CD4-positive, alpha-beta T cell treated with Interleukin-1 beta for 1 hour (primary cell): ENCODE measurements at regions not wholly inside any gene's neighbourhood (a gene's known extent, or its start where the extent isn't known, plus 50 kb on each side); places are given as distances from the start of the nearest gene placed in this dataset.
"Not testable (repeated sequence)": the region's sequence is repeated elsewhere in the genome, so short reads cannot be mapped to it uniquely, and the experiment has no call there.

ENCODE experiments used
- DNase-seq, 2 donors: peaks; one replicate each; pipeline ENCODE4 v3.0.0-alpha.2; 2020 to 2022

DNA sequence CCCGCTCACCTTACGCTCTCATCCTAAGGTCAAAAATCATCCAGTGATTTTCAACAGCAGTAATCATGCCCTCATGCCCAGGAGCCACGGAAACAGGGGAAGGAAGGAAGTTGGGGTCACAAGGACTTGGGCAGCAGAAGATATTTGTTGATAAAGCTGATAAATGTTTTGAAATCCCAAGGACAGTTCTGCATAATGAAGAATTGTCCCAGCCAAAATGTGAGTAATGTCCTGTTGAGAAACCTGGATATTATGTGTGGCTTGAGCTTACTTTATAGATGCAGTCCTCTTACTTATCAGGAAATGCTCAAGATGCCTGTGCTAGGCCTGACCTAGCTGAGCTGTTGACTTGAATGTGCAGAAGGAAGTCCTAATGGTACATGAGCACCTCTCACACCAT lies 263.0 kb upstream of the ZFP42 start:
- no peak for DNase-seq

DNA sequence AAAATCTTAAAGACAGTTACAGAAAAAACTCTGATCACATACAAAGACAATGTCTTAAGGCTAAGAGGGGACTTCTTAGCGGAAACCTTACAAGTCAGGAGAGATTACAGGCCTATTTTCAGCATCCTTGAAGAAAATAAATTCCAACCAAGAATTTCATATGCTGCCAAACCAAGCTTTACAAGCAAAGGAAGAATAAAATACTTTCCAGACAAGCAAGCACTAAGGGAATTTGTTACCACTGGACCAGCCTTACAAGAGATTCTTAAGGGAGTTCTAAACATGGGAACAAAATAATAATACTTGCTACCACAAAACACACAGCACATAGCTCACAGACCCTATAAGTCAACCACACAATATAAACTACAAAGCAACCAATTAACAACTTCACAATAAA lies 255.8 kb upstream of the ZFP42 start:
- no peak for DNase-seq

DNA sequence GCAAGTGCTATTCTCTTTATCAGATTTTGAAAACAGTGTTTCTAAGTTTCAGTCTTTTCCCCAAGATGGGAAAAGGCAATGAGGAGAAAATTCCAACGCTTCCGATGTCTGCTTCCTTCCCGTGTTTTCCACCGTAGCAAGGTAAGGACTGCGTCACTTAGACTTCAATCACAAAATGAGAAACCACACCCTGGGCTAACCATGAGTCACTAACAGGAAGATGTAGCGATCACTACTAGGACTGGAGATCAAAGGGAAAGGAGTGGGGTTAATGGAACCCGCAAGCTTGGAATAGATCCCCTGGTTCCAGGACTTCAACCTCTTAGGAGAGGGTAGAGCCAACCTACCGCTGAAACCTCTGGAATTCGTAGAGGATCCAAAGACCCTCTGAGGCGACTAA lies 250.7 kb upstream of the ZFP42 start:
- no peak for DNase-seq

DNA sequence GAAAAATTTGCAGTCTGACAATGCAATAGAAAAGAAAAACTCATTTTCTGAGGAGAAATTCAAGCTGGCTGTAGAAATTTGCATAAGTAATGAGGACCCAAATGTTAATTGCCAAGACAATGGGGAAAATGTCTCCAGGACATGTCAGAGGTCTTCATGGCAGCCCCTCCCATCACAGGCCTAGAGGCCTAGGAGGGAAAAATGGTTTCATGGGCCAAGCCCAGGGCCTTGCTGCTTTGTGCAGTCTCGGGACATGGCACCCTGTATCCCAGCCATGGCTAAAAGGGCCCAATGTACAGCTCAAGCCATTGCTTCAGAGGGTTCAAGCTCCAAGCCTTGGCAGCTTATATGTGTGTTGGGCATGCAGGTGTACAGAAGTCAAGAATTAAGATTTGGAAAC lies 244.9 kb upstream of the ZFP42 start:
- not testable (repeated sequence) for DNase-seq

DNA sequence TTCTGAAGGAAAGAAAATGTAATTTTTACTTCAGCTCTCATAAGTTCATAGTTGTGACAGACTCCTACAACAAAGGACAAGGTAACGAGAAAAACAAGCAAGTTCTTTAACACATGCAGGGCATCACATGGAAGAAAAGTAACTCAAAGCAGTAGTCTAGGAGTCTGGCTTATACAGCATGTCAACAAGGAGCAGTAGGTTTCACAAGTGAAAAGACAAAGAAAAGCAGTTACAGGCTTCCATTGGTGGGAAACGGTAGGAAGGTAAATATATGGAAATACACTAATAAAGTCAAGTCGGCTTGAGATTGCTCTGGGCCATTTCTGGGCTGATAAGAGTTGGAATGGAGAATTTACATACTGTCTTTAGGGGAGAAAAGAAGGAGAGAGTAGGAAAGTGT lies 228.4 kb upstream of the ZFP42 start:
- DNase-seq, result no peak

DNA sequence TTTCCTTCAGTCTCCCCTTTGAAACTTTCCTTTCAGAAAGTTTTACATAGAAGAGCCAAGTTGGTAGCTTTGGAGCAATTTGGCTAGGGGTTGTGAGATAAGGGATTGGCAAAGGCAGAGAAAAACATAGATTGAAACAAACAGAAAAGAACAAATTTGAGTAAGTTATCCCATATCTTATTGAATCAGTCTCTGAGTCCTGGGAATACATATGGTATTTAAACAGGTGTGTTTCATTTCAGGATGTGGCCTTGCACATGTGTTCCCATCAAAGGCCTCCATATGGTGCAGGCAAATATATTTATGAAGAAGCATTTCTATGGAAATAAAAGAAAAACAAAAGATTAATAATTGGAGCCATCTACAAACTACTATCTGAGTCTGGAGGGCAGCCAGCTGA lies 227.9 kb upstream of the ZFP42 start:
- no peak for DNase-seq

DNA sequence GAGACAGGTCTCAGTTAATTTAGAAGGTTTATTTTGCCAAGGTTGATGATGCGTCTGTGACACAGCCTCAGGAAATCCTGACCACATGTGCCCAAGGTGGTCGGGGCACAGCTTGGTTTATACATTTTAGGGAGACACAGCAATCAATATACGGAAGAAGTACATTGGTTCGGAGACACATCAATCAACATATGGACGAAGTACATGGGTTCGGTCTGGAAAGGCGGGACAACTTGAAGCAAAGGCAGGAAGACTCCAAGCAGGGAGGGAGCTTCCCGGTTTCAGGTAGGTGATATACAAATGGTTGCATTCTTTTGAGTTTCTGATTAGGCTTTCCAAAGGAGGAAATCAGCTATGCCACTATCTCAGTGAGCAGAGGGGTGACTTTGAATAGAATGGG lies 225.2 kb upstream of the ZFP42 start:
- no peak for DNase-seq

DNA sequence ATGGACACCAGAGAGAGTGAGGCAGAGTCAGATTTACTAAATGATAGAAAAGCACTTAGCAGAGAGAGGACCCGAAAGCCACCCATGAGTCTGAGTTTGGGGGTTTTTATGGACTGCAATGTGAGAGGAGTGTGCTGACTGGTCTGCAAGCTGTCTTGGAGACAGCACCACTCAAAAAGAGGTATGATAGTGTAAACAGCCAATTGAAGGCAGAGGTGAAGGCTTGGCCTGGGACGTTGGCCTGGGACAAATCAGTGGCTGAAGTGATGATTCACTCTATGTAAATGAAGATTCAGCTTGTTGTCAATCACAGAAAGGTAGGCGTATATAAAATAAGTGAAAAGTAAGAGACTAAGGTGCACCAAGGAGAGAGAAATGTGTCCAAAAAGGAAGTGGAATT lies 217.6 kb upstream of the ZFP42 start:
- DNase-seq, result no peak

DNA sequence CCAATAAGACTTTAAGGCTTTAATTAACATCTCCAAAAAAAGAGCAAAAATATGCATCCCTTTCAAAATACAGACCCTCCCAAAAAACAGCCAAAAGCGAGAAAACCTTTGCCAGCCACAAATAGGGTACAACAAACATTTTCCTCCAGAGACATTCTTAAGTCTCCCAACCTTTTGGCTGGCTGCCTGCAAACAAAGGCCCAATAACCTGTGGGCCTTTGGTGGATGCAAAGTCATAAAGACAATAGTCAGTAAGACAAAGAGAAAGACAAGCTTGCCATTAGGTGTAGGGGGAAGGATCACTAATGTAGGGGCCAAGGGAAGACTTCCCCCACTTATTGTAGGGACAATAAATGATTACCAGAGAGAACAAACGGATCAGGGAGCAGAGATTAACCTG lies 215.5 kb upstream of the ZFP42 start:
- no peak for DNase-seq

DNA sequence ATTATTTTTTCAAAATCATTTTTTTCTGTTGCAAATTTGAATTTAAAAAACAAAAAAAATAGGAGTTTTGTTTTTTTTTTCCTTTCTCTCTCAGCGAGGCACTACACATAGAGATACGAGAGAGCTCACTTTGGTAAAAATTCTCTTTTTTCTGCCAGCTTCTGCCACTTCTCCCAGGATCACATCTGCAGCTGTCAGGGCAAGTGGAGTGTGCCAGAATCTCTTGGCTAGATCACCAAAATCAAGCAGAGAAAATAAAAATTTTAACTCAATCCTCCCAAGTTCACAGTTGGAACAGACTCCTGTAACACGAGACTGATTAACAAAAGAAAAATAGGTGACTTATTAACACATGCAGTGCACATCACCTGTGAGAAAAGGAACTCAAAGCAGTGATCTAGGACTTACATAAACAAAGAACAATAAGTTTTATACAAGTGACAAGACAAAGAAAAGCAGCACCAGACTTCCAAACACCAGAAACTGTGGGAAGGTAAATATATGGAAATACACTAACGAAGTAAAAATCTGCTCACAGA lies 213.2 kb upstream of the ZFP42 start:
- DNase-seq, result no peak

DNA sequence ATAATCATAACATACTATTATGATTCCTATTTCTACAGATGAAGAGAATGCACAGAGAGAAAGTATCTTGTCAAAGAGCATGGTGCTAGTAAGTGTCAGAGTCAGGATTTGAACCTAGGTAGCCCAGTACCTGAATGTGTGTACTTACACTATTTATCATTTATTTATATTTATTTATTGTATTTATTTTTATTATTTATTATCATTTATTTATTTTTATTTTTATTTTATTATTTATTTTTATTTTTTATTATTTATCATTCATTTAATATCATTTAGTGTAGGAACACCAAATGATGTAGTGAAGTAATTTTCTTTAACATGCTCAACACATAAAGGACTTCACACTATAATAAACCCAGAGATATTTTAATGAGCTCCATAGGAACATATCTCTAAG lies 209.4 kb upstream of the ZFP42 start:
- DNase-seq, result no peak

DNA sequence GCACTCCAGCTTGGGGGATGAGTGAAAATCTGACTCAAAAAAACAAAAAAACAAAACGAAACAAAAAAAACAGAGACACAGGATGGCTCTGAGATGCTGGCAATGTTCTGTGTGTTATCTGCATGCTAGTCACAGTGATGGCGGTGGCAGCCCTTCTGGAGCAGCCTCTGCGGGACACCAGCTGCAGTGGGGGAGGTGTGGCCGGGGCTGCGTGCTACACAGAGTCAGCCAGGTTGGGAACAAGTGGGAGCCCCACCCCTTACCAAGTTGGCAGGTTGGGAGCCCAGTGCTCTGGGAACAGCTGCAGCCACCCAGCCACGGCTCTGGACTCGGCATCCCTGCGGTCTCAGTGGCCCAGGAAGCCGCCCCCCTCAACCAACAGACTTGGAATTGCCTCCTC lies 206.5 kb upstream of the ZFP42 start:
- no peak for DNase-seq

DNA sequence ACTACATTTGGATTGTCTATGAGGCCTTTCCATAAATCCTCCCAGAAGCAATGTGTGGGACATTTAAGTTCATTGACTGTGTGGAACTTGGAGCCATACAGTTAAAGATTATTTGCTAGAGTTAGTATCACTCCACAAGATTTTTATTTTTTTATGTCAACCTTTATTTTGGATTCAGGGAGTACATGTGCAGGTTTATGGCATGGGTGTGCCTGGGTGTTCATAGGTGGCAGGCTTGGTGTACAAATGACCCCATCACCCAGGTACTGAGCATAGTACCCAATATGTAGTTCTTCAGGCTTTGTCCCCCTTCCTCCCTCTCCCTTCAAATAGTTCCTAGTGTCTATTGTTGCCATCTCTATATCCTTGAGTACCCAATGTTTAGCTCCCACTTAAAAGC lies 199.8 kb upstream of the ZFP42 start:
- no peak for DNase-seq

DNA sequence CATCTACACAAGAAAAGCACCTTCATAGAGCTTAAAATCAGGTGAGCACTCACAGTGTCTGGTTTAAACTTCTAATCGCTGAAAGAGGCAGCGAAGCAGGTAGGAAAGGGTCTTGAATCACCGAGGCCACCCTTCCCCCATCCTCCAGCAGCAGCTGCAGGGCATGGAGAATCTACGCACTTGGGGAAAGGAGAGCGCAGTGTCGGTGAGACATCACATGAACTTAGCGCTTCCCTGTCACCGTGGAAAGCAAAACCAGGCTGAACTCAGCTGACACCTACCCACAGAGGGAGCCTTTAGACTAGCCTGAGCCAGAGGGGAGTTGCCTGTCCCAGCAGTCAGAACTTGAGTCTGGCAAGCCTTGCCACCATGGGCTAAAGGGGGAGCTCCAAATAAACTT lies 197.2 kb upstream of the ZFP42 start:
- DNase-seq, result no peak

DNA sequence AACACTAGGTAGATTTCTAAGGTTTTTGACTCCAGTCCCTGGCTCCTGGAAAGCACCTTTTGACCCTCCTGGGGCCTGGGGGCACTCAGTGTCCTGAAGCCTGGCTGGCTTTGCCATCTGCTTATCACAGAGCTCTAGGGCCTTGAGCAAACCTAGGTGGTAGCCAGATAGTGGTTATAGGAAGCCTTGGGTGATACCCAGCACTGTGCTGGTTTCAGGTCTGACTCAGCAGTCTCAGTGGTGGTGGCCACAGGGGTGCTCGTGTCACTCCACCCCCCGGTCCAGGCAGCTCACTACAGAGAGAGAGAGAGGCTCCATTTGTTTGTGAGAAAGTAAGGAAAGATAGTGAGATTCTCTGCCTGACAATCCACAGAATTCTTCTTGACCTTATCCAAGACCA lies 195.8 kb upstream of the ZFP42 start:
- no peak for DNase-seq

DNA sequence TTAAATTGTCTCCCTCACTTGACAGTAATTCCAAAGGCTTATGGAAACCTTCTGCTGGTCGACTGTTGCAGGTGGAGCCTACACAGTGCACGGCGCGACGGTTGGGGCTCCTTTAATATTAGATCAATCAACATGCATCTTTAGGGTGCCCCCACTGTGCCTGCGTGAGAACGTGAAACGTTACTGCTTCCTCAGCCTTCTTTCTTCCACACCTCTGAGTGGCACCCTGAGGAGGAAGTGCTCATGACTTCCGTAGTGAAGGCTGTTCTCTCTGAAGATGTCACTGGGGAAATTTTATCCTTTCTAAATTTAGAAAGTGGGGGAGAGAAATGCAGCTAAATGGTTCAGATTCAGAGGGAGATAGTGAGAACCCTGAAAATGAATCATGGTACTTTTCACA lies 184.0 kb upstream of the ZFP42 start:
- DNase-seq, result no peak

DNA sequence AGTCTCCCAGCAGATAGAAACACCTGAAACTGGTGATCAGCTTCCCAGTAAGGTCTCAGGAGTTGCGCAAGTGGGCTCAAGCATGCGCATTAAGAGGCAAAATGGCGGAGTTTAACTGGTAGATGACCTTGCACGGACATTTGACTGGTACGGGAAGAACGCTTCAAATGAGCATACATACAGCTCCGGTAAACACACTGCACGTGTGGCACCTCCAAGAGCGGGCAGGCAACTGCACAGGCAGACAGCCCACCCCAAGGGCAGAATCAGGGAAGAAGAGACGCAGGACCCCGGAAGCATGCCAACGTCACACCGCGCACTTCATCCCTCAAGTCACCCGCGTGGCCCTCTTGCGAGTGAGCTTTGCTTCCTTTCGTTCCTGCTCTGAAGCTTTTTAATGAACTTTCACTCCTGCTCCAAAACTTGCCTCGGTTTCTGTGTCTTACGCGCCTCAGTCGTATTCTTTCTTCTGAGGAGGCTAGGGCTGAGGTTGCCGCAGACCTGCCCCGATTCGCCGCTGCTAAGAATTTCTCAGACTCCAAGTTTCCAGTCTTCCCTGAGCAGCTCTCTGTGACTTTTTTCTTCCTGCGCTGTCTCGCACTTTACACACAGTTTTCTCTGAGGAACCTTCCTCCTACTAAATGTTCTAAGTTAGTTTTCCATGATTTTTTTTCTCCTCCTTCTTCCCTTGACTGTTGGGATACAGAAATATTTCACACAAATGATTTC lies 180.7 kb upstream of the ZFP42 start:
- no peak for DNase-seq

DNA sequence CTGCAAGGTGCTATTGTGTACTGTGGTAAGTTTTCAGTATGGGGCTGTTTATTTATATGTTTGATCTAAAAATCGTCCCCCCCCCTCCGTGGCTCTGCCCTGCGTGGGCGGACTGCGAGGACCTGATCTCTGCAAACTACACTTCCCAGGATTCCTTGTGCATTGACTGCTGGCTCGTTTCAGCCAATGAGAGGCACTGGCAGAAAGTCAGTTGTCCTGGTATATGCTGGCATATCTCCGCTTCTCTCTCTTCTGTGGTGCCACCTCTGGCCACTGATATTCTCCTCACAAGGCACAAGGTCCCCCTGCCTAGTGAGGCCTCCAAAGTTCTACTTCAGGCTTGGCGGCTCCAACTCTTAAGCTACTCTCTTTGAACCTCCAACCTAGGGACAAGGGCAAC lies 168.8 kb upstream of the ZFP42 start:
- DNase-seq, result no peak

DNA sequence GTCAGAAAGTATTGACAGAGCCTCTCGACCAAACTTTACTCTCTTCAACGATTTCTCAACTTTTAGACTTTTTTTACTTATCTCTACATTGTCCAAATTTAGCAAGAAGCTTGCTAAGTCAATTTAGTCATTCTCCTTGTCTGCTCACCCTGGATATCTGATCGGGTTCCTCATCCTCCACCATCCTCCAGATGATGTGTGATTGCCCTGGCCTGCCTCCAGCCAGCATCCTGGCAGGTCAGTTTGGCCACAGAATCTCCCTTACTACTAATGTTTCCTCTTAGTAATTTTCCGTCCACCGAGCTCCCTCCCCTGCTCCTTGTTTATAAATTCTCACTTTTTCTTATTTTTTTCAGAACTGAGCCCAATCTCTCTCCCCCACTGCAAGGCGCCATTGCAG lies 167.9 kb upstream of the ZFP42 start:
- no peak for DNase-seq

DNA sequence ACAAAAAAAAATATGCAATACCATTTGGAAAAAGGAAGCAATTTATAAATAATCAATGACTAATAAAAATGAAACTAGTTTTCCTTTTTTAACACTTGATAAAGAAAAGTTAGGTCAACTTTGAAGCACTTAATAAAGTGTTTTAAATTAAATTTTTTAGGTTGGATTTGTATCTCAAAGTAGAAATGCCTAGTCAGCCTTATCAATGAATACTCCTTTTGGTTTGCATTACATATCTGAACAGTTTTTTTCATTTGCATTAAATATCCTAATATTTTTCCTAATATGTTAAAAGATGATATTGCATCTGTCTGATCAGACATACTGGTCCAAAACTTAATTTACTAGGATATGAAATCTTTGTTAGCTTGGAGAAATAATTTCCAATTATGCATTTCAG lies 155.8 kb upstream of the ZFP42 start:
- DNase-seq, result no peak

DNA sequence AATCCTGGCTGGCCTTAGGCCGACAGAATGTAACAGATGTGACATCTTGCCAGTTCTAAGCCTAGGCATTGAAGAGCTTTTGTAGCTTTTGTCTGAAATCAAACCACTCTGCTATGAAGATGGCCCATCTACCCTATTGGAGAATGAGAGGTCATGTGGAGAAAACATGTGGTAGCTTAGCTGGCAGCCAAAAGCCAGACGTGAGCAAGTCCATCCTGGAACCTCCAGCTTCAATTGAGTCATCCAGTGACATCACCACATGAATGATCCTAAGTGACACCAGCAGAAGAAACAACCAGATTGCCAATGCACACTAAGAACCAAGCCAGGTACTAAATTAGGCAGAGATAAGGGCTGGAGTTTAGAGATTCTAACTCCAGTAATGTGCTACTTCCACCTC lies 154.8 kb upstream of the ZFP42 start:
- DNase-seq, result no peak

DNA sequence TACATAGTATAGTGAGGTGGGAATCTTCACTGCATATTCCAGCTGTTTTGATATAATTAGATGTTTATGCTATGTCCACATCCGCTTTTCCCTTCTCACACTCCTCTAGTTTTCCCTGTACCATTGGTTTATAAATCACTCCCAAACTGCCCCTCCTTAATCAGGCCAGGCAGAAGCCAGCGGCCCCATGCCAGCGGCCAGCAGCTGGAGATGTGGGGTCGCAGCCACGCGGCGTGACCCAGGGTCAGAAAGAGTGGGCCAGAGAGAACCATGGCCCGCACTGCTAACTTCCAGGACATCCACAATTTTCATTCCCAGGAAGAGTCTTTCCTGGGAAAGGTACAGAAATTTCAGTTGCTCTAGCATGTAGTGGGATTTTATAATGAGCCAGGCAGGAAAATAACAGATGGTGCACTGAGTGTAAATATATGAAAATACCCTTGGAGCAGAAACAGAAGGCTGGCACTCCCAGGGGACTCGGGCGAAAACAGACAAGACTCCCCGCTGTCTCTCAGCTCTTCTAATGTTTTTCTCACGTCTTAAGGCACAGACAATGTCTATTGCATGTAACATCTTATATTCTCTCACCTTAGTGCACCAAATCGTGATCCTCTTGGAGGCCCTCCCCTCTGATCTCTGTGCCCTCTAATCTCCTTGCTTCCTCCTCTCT lies 145.9 kb upstream of the ZFP42 start:
- DNase-seq, result no peak

DNA sequence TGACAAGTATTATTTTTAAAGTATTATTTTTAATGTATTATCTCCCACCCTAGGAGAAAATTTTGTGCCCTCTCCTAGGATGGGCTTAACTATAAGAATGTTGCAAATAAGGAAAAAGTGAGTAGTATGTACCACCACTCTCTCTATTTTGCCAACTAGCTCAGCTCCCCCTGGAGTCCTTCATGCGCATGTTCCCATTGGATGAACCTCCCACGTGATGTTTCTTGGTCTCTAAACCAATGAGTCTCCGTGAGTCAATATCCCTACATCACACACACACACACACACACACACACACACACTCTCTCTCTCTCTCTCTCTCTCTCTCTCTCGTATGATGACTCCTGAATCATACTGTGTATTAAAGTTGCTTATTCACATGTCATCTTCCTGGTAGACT lies 129.7 kb upstream of the ZFP42 start:
- DNase-seq, result no peak

DNA sequence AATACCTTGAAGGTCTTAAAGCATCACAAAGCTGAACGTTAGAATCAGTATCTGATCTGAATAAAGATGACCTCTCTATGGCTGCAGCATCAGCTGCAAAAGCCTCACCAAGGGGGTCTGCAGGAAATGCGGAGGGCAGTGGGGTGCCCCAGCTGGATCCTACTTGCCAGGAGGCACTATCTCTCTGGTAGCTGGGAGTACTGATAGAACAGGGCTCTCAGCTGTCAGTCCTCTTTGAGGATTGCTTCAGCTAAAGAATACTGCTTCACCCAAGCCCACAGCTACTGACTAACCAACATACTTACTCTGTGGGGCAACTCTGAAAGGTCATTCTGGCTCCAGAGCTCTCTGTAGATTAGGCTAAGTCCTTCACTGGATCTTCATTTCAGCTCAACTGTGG lies 112.5 kb upstream of the ZFP42 start:
- DNase-seq, result no peak
